GM21825 (cell line): ENCODE measurements at regions not wholly inside any gene's neighbourhood (a gene's known extent, or its start where the extent isn't known, plus 50 kb on each side); places are given as distances from the start of the nearest gene placed in this dataset.
"Not testable (repeated sequence)": the region's sequence is repeated elsewhere in the genome, so short reads cannot be mapped to it uniquely, and the experiment has no call there.

Experiments used
- ATAC-seq: cut with Tn5 transposase; IDR thresholded peaks from one replicate; pipeline ENCODE4 v1.9.1; 2021; ENCODE audit warnings: mild to moderate bottlenecking, moderate library complexity; ENCODE audit not compliant: unreplicated experiment

DNA sequence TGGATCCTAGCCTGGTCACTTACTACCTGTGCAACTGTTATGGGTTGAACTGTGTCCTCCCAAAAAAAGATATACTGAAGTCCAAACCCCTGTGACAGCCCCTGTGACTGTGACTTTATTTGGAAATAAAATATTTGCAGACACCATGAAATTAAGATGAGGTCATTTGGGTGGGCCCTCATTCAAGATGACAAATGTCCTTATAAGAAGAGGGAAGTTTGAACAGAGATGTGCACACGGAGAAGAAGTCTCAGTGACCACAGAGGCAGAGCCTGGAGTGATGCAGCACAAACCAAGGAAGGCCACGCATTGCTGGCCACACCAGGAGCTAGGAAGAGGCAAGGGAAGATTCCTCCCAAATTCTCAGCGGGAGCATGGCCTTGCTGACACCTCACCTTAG is 249.7 kb upstream of the RUNX1 start:
- no peak for ATAC-seq

DNA sequence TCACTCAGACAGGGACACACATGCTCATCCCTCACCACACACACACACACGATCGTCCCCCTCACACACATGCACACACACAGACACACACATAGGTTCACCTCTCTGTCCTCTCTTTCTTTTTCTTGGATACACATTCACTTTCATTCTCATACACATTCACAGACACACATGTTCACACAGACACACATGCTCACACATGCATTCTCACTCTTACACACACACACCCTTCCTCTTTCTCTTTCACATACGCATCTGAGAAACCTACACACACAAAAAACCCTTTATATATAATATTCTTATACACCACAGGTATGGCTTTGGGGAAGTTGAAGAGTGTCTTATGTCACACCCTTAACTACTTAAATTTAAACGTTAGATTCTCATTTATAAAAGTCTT is 248.6 kb upstream of the RUNX1 start:
- no peak for ATAC-seq

DNA sequence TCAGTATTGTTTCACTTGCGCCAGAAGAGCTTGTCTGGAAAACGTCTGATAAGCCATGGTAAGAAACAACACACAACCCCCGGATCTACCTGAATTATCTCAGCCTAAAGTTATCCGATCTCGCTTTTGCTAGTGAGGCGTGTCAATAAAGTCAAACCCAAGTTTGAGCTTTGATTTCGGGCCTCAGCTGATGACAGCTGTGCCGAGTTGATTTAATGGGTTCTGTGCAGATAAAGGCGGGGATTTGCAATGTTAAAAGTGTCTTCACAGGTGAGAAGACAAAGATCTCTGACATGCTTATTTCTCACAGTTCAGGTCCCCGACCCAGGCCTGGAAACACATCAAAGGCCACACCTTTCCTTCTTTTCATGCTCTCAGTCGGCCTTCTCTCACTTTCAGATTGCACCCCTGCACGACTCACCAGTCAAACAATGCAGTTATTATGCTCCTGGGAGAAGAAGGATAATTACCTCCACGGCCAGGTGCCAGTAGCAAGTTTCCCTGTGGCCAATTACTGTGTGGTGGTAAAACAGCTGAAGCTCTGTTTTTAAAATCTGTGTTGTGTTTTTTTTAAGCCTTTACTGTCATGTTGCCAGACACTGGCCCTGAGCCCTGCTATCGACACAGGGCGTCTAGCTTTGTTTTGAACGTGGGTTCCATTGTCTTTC is 245.3 kb upstream of the RUNX1 start:
- no peak for ATAC-seq

DNA sequence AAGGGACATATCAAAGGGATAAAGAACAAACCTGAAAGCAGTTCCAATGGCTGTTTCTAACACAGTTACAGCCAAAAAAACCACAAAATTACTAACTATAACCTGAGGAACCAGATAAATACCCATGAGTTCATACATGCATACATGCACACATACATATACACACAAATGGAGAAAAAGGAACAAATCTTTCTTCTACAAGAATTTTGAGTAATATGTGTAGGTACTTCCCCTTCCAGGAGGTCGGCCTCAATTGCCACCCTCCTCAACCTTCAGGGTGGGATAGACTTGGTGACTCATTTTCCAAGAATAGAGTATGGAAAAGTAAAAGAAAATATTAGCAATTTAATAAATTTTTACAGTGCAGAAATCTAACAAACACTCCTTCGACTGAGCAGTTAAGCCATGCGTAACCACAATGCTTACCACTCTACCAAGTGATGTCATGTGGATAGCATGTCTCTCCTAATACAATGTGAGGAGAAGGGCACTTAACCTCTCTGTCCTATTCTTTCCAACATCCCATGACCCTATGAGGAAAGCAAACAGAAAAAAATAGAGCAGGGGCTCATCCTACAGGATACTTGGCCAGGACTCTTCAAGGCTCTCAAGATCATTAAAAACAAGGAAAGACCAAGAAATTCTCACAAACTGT is 243.0 kb upstream of the RUNX1 start:
- no peak for ATAC-seq

DNA sequence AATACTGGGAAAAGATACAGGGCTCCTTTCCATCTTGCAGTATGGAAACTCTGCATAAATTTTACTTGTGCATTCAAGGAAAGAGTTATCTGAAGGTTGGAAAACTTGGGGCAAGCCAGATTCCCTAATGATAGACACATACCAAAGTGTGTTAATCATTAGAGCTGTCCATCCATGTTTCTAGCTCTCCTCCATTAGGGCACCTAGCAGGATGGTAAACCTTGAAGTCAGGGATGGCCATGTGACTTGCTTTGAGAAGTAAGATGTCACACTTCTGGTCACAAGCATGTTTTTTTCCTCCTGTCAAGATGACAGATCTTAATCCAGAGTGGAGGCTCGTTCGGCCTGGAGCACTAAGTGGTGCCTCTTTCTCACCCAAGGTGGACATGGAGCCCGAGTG is 241.9 kb upstream of the RUNX1 start:
- no peak for ATAC-seq

DNA sequence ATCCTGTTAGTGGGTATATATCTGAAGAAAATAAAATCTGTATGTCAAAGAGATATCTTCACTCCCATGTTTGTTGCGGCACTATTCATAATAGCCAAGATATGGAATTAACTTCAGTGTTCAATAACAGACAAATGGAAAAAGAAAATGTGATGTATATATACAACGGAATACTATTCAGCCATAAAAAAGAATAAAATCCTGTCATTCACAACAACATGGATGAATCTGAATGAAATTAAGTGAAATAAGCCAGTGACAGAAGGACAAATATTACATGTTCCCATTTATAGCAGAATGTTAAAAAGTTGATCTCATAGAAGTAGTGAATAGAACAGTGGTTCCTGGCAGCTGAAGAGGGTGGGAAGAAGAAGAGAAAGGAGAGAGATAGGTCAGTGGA is 239.1 kb upstream of the RUNX1 start:
- no peak for ATAC-seq

DNA sequence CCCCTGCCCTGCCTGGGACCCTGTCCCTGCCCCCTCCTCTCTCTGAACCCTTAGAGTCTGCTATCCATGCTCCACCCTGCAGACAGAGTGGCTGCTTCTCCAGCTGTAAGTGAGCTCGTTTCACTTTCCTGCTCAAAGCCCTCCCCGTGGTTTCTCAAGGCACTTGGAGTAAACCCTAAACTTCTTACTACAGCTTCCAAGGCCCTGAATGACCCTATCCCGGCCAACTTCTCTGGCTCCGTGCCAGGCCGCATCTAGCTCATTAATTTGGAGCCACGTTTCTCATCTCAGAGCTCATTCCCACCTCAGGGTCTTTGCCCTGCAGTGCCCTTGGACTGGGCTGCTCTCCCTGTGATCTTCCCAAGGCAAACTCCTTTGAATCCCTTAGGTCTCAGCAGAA is 235.1 kb upstream of the RUNX1 start:
- ATAC-seq = no peak

DNA sequence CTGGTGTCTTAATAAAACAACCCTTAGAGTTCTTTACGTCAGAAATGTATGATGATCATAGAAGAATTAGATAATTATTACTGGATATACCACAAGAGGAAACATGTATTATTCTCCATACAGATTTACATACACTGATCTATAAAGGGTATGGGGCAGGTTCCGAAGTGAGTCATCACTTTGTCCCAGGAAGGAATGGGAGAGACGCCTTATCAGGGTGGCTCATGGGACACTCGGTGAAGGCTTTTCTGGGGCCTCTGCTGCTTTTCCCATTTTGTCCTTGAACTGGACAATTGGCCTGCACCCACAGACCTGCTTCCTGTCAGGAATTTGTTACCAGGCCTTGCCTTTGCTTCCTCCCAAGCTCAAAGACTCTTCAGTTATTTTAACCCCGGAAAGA is 233.8 kb upstream of the RUNX1 start:
- no peak for ATAC-seq

DNA sequence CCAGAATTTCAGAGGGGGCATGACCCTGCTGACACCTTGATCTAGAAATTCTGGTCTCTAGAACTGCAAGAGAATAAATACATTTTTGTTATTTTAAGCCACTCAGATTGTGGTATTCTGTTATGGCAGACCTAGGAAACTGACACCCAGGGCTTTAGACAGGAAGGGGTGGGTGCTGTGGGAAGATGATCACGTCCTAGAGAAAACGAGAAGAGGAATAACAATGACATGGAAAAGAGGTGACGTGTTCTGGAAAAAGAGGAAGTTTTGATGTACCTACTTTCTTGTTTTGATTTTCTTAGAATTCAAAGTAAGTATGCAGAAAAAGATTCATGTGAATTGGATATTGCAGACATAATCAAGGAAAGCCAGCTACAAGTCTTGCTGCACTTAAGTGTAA is 232.9 kb upstream of the RUNX1 start:
- no peak for ATAC-seq

DNA sequence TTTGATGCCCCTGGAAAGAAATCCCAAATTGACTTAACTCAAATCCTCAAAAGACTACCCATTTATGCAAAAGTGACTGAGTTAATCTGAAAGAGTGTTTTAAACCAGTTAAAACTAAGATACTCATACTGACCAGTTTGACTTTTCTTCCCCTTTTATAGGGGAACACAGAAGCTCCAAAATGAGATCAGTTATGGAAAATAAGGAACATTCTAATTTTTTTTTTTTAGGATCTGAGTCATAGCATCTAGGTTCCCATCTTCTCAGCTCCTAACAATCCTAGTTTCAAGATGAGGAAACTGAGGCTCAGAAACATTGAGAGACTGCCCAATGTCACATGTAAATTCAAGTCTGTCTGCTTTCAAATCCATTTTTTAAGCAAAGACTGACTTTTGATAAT is 231.1 kb upstream of the RUNX1 start:
- ATAC-seq = no peak

DNA sequence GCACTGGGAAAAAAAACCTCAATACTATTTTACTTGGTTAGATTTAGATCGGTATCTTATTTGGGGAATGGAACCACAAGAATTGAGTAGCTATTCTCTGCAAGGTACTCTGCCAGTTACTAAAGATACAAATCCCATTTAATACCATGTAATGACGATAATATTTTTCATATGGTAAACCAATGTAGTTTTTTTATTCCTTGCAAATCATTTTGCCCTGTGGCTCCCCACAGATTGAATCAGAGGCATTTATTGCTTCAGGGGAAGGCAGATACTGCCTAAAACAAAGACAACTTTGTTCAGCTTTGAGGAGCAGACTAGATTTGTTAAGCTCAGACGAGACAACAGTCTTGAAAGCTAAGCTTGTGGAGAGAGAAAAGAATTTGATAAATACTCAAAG is 226.7 kb upstream of the RUNX1 start:
- no peak for ATAC-seq

DNA sequence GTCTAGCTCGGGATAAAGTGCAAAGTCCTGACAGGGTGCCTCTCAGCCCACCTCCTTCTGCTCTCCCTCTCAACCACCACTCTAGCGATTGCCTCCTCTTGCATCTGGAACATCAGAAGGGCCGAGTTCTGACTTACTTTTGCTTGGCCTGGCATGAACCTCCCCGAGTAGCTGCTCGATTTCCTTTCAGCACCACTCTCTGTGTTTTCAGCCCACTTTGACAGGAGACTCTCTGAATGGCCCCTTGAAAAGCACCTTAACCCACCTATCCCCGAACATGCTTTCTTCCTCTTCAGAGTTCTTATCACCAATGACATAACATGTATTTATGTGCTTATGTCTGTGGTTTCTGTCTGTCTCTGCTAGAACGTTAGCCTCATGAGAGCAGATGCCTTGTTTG is 225.8 kb upstream of the RUNX1 start:
- no peak for ATAC-seq

DNA sequence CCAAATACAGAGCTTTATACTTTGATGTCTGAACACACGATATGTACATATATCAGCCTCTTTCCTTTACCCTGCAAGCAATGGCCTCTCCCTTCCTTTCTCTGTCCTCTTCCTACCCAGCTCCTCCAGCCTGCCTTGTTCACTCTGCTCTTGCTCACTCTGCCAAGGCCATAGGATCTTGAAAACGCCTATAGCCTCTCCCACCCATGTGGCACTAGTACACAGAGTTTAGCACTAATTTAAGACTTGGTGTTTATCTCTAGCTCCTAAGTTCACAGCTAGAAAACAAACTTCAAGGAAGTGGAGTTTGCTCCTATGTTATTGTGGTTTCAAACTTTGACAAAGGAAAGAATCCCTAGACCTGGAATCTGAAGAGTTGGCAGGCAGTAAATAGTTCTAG is 225.0 kb upstream of the RUNX1 start:
- ATAC-seq = no peak

DNA sequence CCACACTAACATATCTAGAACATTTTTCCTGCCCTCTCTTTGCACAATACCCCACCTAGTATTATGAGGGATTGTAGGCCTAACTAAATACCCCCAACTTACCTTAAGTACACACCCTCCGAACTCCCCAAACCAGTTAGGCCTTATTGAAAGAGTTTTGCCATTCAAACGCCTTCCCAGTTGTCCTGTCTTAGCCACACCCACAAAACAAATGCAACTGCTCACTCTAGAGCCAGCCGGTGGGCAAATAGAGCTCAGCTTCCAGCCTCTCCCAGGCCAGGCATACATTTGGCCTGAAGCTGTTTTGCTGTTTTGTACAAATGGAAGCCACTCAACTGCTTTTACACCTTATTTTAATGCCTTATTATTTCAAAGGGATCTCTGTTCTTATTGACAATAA is 224.2 kb upstream of the RUNX1 start:
- ATAC-seq = no peak

DNA sequence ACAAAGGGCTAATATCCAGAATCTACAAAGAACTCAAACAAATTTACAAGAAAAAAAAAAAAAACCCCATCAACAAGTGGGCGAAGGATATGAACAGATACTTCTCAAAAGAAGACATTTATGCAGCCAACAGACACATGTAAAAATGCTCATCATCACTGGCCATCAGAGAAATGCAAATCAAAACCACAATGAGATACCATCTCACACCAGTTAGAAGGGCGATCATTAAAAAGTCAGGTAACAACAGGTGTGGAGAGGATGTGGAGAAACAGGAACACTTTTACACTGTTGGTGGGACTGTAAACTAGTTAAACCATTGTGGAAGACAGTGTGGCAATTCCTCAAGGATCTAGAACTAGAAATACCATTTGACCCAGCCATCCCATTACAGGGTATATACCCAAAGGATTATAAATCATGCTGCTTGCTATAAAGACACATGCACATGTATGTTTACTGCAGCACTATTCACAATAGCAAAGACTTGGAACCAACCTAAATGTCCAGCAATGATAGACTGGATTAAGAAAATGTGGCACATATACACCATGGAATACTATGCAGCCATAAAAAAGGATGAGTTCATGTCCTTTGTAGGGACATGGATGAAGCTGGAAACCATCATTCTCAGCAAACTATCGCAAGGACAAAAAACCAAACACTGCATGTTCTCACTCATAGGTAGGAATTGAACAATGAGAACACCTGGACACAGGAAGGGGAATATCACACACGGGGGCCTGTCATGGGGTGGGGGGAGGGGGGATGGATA is 222.4 kb upstream of the RUNX1 start:
- ATAC-seq = not testable (repeated sequence)

DNA sequence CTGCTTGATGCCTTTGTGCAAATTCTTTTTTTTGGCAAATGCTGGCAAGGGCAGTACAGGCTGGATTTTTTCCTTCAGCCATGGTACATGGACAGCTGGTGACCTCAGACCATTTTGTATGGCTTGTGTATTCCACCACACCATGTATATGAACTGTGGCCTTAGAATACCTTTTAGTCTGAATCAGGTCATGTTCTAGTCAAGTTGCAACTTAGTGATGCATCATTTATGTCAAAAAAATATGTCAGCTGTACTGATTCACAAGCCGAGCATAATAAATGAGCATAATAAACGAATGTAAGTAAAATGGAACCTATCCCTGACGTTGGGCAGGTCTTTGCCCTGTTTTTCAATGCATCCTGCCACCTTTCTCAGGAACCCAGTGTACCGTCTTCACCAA is 219.7 kb upstream of the RUNX1 start:
- no peak for ATAC-seq

DNA sequence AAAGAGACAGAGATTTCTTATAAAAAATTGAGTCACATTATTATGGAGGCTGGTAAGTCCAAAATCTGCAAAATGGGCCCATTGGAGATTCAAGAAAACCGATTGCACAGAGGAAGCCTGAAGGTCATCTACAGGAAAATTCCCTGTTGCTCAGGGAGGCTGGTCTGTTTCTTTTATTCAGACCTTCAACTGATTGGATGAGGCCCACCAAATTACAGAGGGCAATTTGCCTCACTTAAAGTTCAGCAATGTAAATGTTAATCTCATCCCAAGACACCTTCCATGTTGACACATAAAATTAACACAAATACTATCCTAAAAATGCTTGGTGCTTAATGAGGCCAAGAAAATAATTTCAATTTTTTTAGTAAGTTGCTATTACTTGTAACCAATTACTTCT is 219.2 kb upstream of the RUNX1 start:
- ATAC-seq = no peak

DNA sequence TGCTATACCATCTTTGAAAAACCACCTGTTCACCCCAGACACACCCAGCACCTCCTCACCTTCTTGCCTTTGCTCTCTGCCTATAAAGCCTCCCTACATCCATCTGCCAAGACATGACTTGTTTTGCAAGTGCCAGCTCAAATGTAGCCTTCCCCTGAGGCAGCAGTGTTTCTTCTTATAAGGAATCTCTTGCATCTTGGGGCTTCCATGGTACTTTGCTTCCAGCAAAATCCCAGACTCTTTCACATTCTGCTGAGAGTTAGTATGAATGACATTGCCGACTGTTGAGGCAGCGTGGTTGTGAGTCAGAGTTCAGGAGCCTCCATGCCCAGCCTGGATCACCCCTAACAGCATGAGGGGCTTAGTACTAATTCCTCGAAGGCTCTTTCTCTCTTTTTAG is 217.4 kb upstream of the RUNX1 start:
- no peak for ATAC-seq

DNA sequence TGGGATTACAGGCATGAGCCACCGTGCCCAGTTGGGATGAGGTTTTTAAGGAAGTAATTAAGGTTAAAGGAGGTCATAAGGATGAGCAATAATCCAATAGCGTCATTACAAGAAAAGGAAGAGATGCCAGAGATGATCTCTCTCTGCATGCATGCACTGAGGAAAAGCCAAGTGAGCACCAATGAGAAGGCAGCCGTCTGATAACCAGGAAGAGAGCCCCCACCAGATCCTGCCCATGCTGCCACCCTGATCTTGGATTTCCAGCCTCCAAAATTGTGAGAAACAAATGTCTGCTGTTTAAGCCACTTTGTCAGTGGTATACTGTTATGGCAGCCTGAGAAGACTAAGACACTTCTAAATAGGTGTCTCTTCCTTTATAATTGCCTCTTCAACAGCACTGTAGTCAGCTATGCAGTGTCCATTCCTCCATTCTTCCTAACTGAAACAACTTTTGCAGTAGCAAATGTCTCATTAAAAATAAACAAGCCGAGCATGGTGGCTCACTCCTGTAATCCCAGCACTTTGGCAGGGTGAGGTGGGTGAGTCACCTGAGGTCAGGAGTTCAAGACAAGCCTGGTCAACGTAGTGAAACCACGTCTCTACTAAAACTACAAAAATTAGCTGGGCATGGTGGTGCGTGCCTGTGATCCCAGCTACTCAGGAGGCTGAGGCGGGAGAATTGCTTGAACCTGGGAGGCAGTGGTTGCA is 216.2 kb upstream of the RUNX1 start:
- no peak for ATAC-seq

DNA sequence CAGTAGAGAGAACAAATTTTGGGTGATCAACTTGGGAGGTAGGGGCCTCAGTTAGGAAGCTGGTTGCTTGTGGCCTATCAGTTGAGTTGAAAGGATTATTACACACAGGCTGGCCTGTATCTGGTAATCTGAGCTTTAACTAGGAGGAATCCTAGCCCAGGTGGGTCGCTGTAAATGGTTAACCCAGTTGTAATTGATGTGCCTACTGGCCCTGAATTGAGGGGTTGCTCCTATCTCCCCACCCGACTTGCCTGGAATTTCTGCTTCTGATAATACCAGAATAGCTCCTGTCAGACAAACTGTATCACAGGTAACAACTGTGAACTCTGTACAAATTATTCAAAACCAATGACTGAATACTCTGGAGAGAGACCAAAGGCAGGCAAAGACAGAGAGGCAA is 210.4 kb upstream of the RUNX1 start:
- ATAC-seq = no peak

DNA sequence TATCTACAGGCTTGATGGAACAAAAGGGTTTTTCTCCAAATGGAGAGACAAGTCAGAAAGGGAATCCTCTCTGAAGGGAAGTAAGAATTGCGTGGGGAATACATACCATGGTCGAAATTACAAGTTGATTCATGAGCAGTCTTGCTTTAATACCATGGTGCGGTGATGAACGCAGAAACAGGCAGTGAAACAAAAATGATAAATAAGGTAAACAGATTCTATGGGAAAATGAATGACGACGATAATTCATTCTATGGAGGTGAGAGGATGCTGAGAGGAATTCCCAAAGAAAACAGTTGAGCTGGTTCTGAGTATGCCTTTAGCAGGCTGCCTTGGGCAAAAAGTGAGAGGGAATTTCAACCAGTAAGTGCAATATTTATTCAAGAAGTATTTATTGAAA is 209.4 kb upstream of the RUNX1 start:
- ATAC-seq = no peak

DNA sequence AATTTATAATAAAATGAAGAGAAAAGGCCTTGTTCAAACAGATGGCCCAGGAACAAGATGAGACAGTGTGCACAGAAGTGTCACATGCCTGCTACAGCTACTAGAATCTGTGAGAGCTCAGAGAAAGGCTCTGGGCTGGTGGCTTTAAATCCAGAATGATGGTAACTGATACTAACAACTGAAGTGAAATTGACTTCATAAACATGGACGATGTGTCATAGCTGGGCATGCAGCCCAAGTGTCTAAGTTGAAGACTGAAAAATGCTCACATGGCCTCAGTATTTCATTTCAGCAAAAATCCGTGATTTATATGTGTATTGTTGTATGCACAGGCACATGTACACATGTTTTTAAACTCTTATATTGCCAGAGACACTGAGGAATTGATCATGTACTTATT is 208.3 kb upstream of the RUNX1 start:
- ATAC-seq = no peak
